Activated naive CD8-positive, alpha-beta T cell treated with anti-CD3 and anti-CD28 coated beads, Interleukin-2, amount 10 ng/mL, durations not matched to agents 7 days and 5 days (primary cell): ENCODE measurements at regions not wholly inside any gene's neighbourhood (a gene's known extent, or its start where the extent isn't known, plus 50 kb on each side); places are given as distances from the start of the nearest gene placed in this dataset.
"Not testable (repeated sequence)": the region's sequence is repeated elsewhere in the genome, so short reads cannot be mapped to it uniquely, and the experiment has no call there.

Experiments used
- ATAC-seq: fragments of 150-1000 bp; cut with Tn5 transposase; one replicate; pipeline ENCODE4 v1.10.0; 2021; ENCODE audit warnings: low read depth, moderate library complexity
- POLR2A ChIA-PET: fragments of 350-600 bp; sonication (Branson Sonifier 250); formaldehyde crosslinking; loops from one replicate; lab custom pipeline; 2021; ENCODE audit warnings: antibody characterized with exemption; lab: Charles Lee
- DNase-seq: peaks from one replicate; pipeline ENCODE4 v3.0.0; 2021
- H3K27ac Mint-ChIP-seq: one replicate; pipeline ENCODE4 v1.8.0; 2022; ENCODE audit warnings: mild to moderate bottlenecking, mixed read lengths
- H3K27me3 Mint-ChIP-seq: one replicate; pipeline ENCODE4 v1.8.0; 2022; ENCODE audit warnings: mild to moderate bottlenecking, moderate library complexity, mixed read lengths
- H3K36me3 Mint-ChIP-seq: one replicate; pipeline ENCODE4 v1.8.0; 2021; ENCODE audit warnings: mild to moderate bottlenecking, mixed read lengths
- H3K4me1 Mint-ChIP-seq: one replicate; pipeline ENCODE4 v1.8.0; 2021; ENCODE audit warnings: mixed read lengths
- H3K4me3 Mint-ChIP-seq: one replicate; pipeline ENCODE4 v1.8.0; 2022; ENCODE audit warnings: mild to moderate bottlenecking, moderate library complexity, mixed read lengths
- H3K9me3 Mint-ChIP-seq: one replicate; pipeline ENCODE4 v1.8.0; 2021; ENCODE audit warnings: mixed read lengths
- microRNA-seq: library from miRNA; unstranded; fragments of <30 nt; microRNA quantifications from one replicate; pipeline ENCODE4 v1.2.0, GENCODE V29; 2022

DNA sequence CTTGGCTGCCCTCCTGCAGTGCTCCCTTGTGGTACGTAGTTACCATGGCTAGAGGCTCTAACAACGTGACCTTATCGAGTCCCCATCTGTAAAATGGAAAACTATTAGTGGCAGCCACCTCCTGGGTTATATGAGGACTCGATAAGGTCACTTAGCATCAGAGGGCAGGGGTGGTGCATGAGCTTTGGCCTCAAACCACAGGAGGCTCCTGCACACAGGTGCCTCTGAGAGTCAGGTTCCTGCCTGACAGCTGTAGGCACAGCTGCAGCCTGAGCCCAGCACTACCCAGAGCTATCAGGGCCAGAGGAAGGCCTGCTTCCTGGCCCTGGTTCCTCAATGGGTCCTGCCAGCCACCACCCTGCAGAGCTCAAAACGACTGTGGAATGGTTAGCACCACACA is 57.2 kb upstream of the SEC14L1 start:
- H3K27ac Mint-ChIP-seq: no peak overlapping the region
- peaks cover 16% of the 10 kb centered on the region for H3K27me3 Mint-ChIP-seq
- POLR2A ChIA-PET: no interaction called here
- H3K36me3 Mint-ChIP-seq: no peaks in the 10 kb centered on the region
- no peak for DNase-seq
- H3K9me3 Mint-ChIP-seq: no peaks in the 10 kb centered on the region
- no peak overlapping the region for H3K4me3 Mint-ChIP-seq
- H3K4me1 Mint-ChIP-seq: peaks cover 14% of the 10 kb centered on the region
- ATAC-seq: no peak

DNA sequence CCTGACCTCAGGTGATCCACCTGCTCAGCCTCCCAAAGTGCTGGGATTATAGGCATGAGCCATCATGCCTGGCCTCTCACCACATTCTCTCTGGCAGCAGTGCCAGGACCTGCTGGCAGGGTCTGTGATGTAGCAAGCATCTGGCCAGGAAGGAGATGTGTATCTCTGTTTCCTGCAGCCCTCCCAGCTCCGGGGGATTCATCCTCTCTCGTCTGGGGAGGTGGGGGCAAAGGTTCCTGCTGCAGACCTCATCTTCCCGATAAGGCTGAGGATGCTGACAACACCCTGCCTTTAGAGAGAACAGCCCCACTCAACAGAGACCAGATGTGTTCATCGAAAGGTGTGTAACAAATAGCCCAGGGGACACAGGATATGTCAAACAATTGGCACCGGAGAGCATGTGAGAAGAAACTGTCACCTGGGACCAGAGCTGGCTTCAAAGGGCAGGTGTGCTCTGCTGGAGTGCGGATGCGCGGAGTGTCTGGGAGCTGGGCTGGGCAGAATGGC is 54.8 kb upstream of the SEC14L1 start:
- peaks cover 27% of the 10 kb centered on the region for H3K4me1 Mint-ChIP-seq

DNA sequence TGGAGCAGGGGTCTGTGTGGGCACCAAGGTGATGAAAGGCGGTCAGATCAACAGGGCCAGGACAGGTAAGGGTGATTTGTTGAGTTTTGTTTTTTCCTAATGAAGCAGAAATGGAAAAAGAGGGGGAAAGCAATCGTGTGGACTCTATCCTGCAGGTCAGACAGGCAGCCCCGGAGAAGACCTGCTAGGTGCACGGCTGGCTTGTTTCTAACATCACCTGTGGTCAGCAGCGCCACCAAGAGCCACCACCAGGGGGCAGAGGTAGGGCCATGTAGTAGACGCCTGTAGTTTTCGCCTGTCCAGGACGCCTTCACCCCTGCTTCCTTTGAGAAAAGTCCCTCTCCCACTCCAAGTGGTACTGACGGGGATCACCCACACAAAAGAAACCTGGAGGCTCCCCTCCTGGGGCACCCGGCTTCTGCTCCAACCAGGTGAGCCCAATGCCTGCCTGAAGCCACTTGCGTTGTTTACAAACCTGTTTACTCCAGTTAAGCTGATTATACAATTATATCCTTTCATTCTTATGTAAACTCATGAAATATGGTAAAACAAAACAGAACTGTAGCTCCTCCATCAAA is 54.2 kb upstream of the SEC14L1 start:
- Mint-ChIP-seq H3K27me3 (peaks cover 16% of the 10 kb centered on the region), H3K4me3 (peak overlapping the region; percentile 72)
- no peak for ATAC-seq

More for the DNA sequence above, 54.8 kb upstream of the SEC14L1 start:
- Mint-ChIP-seq H3K4me3 (peak overlapping the region; percentile 72), H3K27me3 (peaks cover 16% of the 10 kb centered on the region), H3K27ac (peak overlapping the region; percentile 78), H3K36me3 (peaks cover 10% of the 10 kb centered on the region), H3K9me3 (no peaks in the 10 kb centered on the region)
- POLR2A ChIA-PET: interaction anchor here (0.6 to 1.4 kb wide), 3 partner anchors 64 to 150 kb away, joined by 3 read pairs; no protein-coding TSS in a partner anchor
- ATAC-seq (peak; percentile 7), DNase-seq (no peak)

DNA sequence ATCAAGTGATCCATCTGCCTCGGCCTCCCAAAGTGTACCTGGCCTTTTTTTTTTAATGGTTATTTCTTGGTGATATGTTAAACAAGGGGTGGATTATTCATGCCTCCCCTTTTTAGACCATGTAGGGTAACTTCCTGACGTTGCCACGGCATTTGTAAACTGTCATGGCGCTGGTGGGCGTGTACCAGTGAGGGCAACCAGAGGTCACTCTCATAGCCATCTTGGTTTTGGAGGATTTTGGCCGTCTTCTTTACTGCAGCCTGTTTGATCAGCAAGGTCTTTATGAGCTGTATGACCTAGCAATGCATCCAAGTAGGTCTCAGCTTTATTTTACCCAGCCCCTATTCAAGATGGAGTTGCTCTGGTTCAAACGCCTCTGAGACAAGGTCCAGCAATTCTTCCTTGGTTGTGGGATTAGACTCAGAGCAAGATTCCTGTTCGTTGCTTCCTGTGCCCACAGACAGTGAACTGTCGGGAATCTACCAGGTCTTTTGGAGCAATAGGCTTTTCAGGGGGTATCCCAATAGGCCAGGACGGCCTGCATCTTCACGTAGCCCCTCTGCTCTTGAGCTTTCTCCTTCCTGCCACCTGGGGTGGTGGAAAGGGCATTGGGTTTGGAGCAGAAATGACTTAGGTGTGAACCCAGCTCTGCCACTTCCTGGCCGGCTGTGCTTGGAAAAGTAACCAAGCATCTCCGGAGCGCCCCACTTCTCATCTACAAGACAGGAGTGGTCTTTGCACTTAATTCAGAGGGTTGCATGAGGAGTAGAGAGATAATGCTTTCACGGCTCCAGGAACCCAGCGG is 52.9 kb upstream of the SEC14L1 start:
- Mint-ChIP-seq H3K9me3 (no peaks in the 10 kb centered on the region), H3K4me3 (peak overlapping the region; percentile 83), H3K4me1 (peaks cover 34% of the 10 kb centered on the region), H3K27me3 (peaks cover 10% of the 10 kb centered on the region), H3K27ac (peak overlapping the region; percentile 93), H3K36me3 (peaks cover 18% of the 10 kb centered on the region)
- ATAC-seq (no peak), DNase-seq (no peak)
- POLR2A ChIA-PET: interaction anchor here (0.6 to 1.8 kb wide), 12 partner anchors 8 to 155 kb away, joined by 3 to 11 read pairs (median 6); partner anchors contain the start of gene SEC14L1

More for the DNA sequence above, 54.2 kb upstream of the SEC14L1 start:
- POLR2A ChIA-PET: interaction anchor here (0.6 to 1.4 kb wide), 3 partner anchors 64 to 149 kb away, joined by 3 read pairs; no protein-coding TSS in a partner anchor
- Mint-ChIP-seq H3K4me1 (peaks cover 28% of the 10 kb centered on the region), H3K36me3 (peaks cover 11% of the 10 kb centered on the region), H3K9me3 (no peaks in the 10 kb centered on the region), H3K27ac (peak overlapping the region; percentile 78)
- peak; percentile 86 for DNase-seq

DNA sequence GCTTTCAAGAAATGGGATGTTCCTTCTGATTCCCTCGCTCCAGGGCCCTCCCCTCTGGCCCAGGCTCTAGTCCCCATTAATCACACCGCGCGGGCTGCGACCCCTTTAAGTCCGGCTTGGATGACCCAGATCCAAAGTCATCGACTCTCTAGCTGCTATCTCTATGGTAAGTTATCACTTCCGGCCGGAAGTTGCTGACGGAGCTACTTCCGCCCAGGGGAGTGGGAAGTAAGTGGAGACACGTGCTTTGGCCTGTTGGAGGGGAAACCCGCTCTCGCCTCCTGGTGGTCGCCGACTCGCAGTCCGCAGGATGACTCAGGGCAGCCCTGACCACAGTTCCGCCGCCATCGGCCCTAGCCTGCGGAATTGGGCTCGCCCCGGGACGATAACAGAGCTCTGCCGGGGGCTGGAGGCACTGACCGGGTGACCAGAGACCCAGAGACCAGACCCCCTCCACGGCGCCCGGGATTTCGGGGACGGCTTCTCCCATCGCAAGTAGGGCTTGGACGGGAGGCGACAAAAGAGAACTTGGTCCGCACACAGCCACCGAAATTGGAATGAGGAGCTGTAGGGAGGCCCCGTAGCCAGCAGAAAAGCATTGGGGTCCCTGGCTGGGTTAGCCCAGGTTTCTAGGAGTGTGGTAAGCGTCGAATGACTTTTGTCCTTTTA is 52.2 kb upstream of the SEC14L1 start:
- peak overlapping the region; percentile 83 for H3K4me3 Mint-ChIP-seq
- ATAC-seq: peak; percentile 87
- POLR2A ChIA-PET: interaction anchor here (0.6 to 1.8 kb wide), 13 partner anchors 9 to 155 kb away, joined by 3 to 11 read pairs (median 5); partner anchors contain the start of gene SEC14L1
- H3K9me3 Mint-ChIP-seq: no peaks in the 10 kb centered on the region
- peak; percentile 82 for DNase-seq
- peaks cover 10% of the 10 kb centered on the region for H3K27me3 Mint-ChIP-seq
- H3K4me1 Mint-ChIP-seq: peaks cover 39% of the 10 kb centered on the region
- H3K36me3 Mint-ChIP-seq: peaks cover 22% of the 10 kb centered on the region
- peak overlapping the region; percentile 93 for H3K27ac Mint-ChIP-seq

DNA sequence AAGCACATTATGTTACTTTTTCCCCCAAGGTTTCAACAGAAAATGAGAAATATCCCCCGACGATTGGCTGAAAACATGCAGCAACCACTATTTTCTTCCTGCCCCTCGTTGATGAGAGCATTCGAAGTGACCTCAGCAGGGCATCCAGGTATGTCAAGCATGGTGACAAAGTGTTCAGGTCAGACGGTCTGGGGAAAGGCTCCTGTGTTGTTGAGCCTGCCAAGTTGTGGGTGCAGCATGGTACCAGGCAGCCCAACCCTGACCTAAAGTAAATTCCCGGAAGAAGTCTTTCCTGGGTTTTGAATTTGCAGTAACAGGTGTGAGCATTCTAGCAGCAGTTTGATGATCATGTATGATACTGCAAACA is 51.7 kb upstream of the SEC14L1 start:
- ATAC-seq: no peak
- H3K4me1 Mint-ChIP-seq: peaks cover 39% of the 10 kb centered on the region

DNA sequence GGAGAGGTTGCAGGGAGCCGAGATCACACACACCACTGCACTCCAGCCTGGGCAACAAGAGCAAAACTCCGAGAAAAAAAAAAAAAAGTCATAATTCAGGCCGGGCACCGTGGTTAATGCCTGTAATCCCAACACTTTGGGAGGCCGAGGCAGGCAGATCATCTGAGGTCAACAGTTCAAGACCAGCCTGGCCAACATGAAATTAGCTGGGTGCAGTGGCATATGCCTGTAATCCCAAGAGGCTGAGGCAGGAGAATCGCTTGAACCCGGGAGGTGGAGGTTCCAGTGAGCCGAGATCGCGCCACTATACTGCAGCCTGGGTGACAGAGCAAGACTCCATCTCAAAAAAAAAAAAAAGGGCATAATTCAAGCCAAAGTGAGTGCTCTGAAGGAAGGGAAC is 50.8 kb upstream of the SEC14L1 start:
- peak overlapping the region; percentile 93 for H3K27ac Mint-ChIP-seq
- H3K4me1 Mint-ChIP-seq: peaks cover 40% of the 10 kb centered on the region
- H3K27me3 Mint-ChIP-seq, POLR2A ChIA-PET, DNase-seq, ATAC-seq, H3K9me3 Mint-ChIP-seq: not testable (repeated sequence)
- H3K36me3 Mint-ChIP-seq: peaks cover 24% of the 10 kb centered on the region
- peak overlapping the region; percentile 83 for H3K4me3 Mint-ChIP-seq

More for the DNA sequence above, 51.7 kb upstream of the SEC14L1 start:
- peak overlapping the region; percentile 83 for H3K4me3 Mint-ChIP-seq
- peaks cover 10% of the 10 kb centered on the region for H3K27me3 Mint-ChIP-seq
- H3K27ac Mint-ChIP-seq: peak overlapping the region; percentile 93
- H3K9me3 Mint-ChIP-seq: no peaks in the 10 kb centered on the region
- POLR2A ChIA-PET: interaction anchor here (0.6 to 1.8 kb wide), 11 partner anchors 9 to 154 kb away, joined by 3 to 11 read pairs (median 7); partner anchors contain the start of gene SEC14L1
- H3K36me3 Mint-ChIP-seq: peaks cover 22% of the 10 kb centered on the region
- DNase-seq: no peak

DNA sequence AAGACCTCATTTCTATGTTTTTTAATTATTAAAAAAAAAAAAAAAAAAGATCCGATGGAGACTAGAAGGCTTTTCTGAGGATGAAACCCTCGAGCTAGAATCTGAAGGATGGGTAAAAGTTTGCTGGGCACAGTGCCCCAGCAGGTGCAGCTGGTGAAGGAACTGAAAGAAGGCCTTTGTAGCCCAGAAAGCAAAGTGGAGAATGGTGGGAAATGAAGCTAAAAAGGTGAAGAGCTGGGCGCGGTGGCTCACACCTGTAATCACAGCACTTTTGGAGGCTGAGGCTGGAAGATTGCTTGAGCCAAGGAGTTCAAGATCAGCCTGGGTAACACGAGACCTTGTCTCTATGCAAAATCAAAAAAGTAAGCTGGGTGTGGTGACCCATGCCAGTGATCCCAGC is 50.3 kb upstream of the SEC14L1 start:
- Mint-ChIP-seq H3K27me3 (peaks cover 3% of the 10 kb centered on the region), H3K9me3 (no peaks in the 10 kb centered on the region), H3K4me3 (peak overlapping the region; percentile 51), H3K4me1 (peaks cover 40% of the 10 kb centered on the region), H3K36me3 (peaks cover 25% of the 10 kb centered on the region), H3K27ac (peak overlapping the region; percentile 63)
- DNase-seq (no peak), ATAC-seq (no peak)
- POLR2A ChIA-PET: interaction anchor here (0.6 to 0.7 kb wide), 3 partner anchors 11 to 364 kb away, joined by 3 to 6 read pairs (median 5); no protein-coding TSS in a partner anchor

Small RNA genes in the stretch of these regions (microRNA-seq; reads per million reads assigned to microRNA genes)
- 16.8 reads per million, percentile 26 among the genes with 10 or more reads in this experiment for gene MIR6516
